CD14-positive monocyte (primary cell): ENCODE measurements at regions not wholly inside any gene's neighbourhood (a gene's known extent, or its start where the extent isn't known, plus 50 kb on each side); places are given as distances from the start of the nearest gene placed in this dataset.
A peak's percentile ranks its signal among the peaks of the same experiment; 100 is the strongest.

Experiments
- DNase-seq, 3 donors: peaks; one replicate each; pipeline ENCODE4 v3.0.0-alpha.2; 2011 to 2022
- H2AFZ ChIP-seq: 2 replicates; pipeline ENCODE4 v1.6.0; 2012; ENCODE audit warnings: mild to moderate bottlenecking, low read depth, low read length, inconsistent platforms; ENCODE audit not compliant: insufficient read depth, poor library complexity, severe bottlenecking
- H3K27ac ChIP-seq, 2 donors: 1 replicate in 1 of 2; 2 replicates in 1 of 2; pipeline ENCODE4 v1.5.1; 2012 to 2013; ENCODE audit warnings: low read length in 2 of 2, control low read depth in 1 of 2, inconsistent platforms in 1 of 2, low read depth in 1 of 2, mild to moderate bottlenecking in 1 of 2
- H3K27me3 ChIP-seq, 2 donors: one replicate each; pipeline versions ENCODE4 v1.6.0 to v1.6.1; 2011 to 2013; ENCODE audit warnings: low read length in 2 of 2; ENCODE audit not compliant: control insufficient read depth in 2 of 2, insufficient read depth in 2 of 2
- H3K36me3 ChIP-seq, 2 donors: replicated peaks in 1 of 2; 1 replicate in 1 of 2; 2 replicates in 1 of 2; pipeline versions ENCODE4 v1.5.1 to v1.6.1; 2012 to 2013; ENCODE audit warnings: low read length in 2 of 2, control low read depth in 1 of 2, inconsistent platforms in 1 of 2, mild to moderate bottlenecking in 1 of 2; ENCODE audit not compliant: insufficient read depth in 2 of 2, control insufficient read depth in 1 of 2
- H3K4me1 ChIP-seq, 2 donors: 1 replicate in 1 of 2; 2 replicates in 1 of 2; pipeline versions ENCODE4 v1.5.1 to v1.6.1; 2012 to 2013; ENCODE audit warnings: low read length in 2 of 2, control low read depth in 1 of 2, inconsistent platforms in 1 of 2, mild to moderate bottlenecking in 1 of 2, moderate library complexity in 1 of 2; ENCODE audit not compliant: insufficient read depth in 2 of 2, control insufficient read depth in 1 of 2
- H3K4me2 ChIP-seq: replicated peaks from 2 replicates; pipeline ENCODE3; 2012; ENCODE audit warnings: low read length, moderate library complexity, mild to moderate bottlenecking; ENCODE audit not compliant: poor library complexity, severe bottlenecking; ENCODE audit errors: extremely low read depth
- H3K4me3 ChIP-seq, 3 experiments: fragments of 200-600 bp in 1 of 3; sonication (generic) in 1 of 3; replicated peaks in 1 of 3; 1 replicate in 2 of 3; 2 replicates in 1 of 3; pipeline ENCODE4 v1.5.1; 2011 to 2013; ENCODE audit warnings: low read length in 3 of 3, mild to moderate bottlenecking in 3 of 3, control low read depth in 2 of 3, low read depth in 2 of 3, inconsistent platforms in 1 of 3, moderate library complexity in 1 of 3
- H3K79me2 ChIP-seq: 2 replicates; pipeline ENCODE4 v1.6.0; 2012; ENCODE audit warnings: mild to moderate bottlenecking, control low read depth, inconsistent platforms, low read length, moderate library complexity; ENCODE audit not compliant: insufficient read depth
- H3K9ac ChIP-seq: 2 replicates; pipeline ENCODE4 v1.6.0; 2017; ENCODE audit warnings: low read length, mild to moderate bottlenecking; ENCODE audit not compliant: insufficient read depth, poor library complexity, severe bottlenecking
- H3K9me3 ChIP-seq, 2 donors: replicated peaks in 1 of 2; 1 replicate in 1 of 2; 2 replicates in 1 of 2; pipeline versions ENCODE4 v1.5.1 to v1.6.1; 2012 to 2013; ENCODE audit warnings: low read length in 2 of 2, control low read depth in 1 of 2; ENCODE audit not compliant: control insufficient read depth in 1 of 2, insufficient read depth in 1 of 2
- H4K20me1 ChIP-seq: 2 replicates; pipeline ENCODE4 v1.6.0; 2012; ENCODE audit warnings: mild to moderate bottlenecking, low read length, control low read depth, moderate library complexity; ENCODE audit not compliant: insufficient read depth
- H3K27ac Mint-ChIP-seq, 7 donors: one replicate each; pipeline ENCODE4 v1.8.0; 2020; ENCODE audit warnings: mild to moderate bottlenecking in 7 of 7, mixed read lengths in 7 of 7, moderate library complexity in 6 of 7, inconsistent platforms in 2 of 7
- H3K27me3 Mint-ChIP-seq, 3 donors: one replicate each; pipeline ENCODE4 v1.8.0; 2021 to 2022; ENCODE audit warnings: low read depth in 3 of 3, mild to moderate bottlenecking in 3 of 3, mixed read lengths in 3 of 3, moderate library complexity in 3 of 3, inconsistent platforms in 1 of 3
- H3K36me3 Mint-ChIP-seq, 2 donors: one replicate each; pipeline ENCODE4 v1.8.0; 2020; ENCODE audit warnings: mixed read lengths in 2 of 2, inconsistent platforms in 1 of 2, mild to moderate bottlenecking in 1 of 2
- H3K4me1 Mint-ChIP-seq: one replicate; pipeline ENCODE4 v1.8.0; 2020; ENCODE audit warnings: mild to moderate bottlenecking, mixed read lengths
- H3K4me3 Mint-ChIP-seq, 2 donors: one replicate each; pipeline ENCODE4 v1.8.0; 2020; ENCODE audit warnings: mild to moderate bottlenecking in 2 of 2, mixed read lengths in 2 of 2, moderate library complexity in 1 of 2
- H3K9me3 Mint-ChIP-seq, 7 donors: one replicate each; pipeline ENCODE4 v1.8.0; 2020 to 2022; ENCODE audit warnings: mixed read lengths in 7 of 7, mild to moderate bottlenecking in 6 of 7, moderate library complexity in 6 of 7, inconsistent platforms in 2 of 7
- WGBS: methylation state at CpG from one replicate; pipeline ENCODE4 v1.1.5; 2013; ENCODE audit warnings: missing lambda C conversion rate; ENCODE audit not compliant: insufficient coverage; 5-methylcytosine and 5-hydroxymethylcytosine counted together
- intact Hi-C, 2 donors: fragments of 100-400 bp; cut with micrococcal nuclease; formaldehyde crosslinking; loops; one replicate each; pipeline versions ENCODE4 v1.15.0 to v1.15.1; 2023
- TF ChIP-seq, protein P1 (sequence below): fragments of 200-600 bp; IDR thresholded peaks from one replicate; pipeline ENCODE4 v1.8.0; 2022; ENCODE audit warnings: antibody characterized with exemption, mild to moderate bottlenecking

DNA sequence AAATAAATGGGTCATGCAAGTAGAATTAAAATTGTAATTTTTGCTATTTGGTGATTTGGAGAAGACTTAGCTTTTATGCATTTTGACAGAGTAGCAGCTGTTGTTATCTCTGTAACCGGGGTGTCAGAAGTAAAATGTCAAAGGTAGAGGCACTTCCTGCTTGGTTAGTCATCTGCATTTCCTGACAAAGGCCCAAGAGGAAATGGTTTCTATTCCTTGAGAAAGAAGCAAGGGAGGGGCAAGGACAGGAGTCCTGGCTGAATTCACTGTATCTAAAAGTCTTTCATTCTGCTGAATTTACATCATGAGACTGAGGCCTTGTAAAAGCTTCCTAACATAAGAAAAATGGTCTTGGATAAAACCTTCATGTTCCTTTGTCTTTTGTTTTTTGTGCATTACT lies 550.9 kb upstream of the BOD1L1 start:
- peak overlapping the region in 1 of 2 donors; percentile 43 for H3K27ac ChIP-seq
- 0% methylated on average over 1 of the region's 1 CpG for WGBS
- peaks cover 0 to 2% (median 0%) of the 10 kb centered on the region in 3 donors for H3K27me3 Mint-ChIP-seq
- no peaks in the 10 kb centered on the region for H3K27me3 ChIP-seq
- H3K9ac ChIP-seq = no peak overlapping the region
- H3K4me1 Mint-ChIP-seq = peaks cover 20% of the 10 kb centered on the region
- intact Hi-C loops = loop anchor here in 1 of 2 donors (10.0 kb wide), 1 partner anchor 54 kb away; no protein-coding TSS in a partner anchor
- no peaks in the 10 kb centered on the region for H3K9me3 ChIP-seq
- peak overlapping the region; percentile 41 for H3K4me2 ChIP-seq
- peaks cover 19 to 20% of the 10 kb centered on the region in 2 donors for H3K4me1 ChIP-seq
- peaks cover 0 to 4% of the 10 kb centered on the region in 2 donors for H3K36me3 Mint-ChIP-seq
- peak; percentile 33 to 67 (median 64) for DNase-seq
- no peaks in the 10 kb centered on the region for H3K36me3 ChIP-seq
- TF ChIP-seq, protein P1, sequence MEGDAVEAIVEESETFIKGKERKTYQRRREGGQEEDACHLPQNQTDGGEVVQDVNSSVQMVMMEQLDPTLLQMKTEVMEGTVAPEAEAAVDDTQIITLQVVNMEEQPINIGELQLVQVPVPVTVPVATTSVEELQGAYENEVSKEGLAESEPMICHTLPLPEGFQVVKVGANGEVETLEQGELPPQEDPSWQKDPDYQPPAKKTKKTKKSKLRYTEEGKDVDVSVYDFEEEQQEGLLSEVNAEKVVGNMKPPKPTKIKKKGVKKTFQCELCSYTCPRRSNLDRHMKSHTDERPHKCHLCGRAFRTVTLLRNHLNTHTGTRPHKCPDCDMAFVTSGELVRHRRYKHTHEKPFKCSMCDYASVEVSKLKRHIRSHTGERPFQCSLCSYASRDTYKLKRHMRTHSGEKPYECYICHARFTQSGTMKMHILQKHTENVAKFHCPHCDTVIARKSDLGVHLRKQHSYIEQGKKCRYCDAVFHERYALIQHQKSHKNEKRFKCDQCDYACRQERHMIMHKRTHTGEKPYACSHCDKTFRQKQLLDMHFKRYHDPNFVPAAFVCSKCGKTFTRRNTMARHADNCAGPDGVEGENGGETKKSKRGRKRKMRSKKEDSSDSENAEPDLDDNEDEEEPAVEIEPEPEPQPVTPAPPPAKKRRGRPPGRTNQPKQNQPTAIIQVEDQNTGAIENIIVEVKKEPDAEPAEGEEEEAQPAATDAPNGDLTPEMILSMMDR = no peak
- H3K4me3 ChIP-seq = peak overlapping the region in 1 of 3 experiments; percentile 30
- peak overlapping the region in 1 of 2 donors; percentile 16 for H3K4me3 Mint-ChIP-seq
- no peaks in the 10 kb centered on the region for H3K79me2 ChIP-seq
- H3K9me3 Mint-ChIP-seq = peaks cover 0 to 6% (median 0%) of the 10 kb centered on the region in 7 donors
- H2AFZ ChIP-seq = no peak overlapping the region
- H3K27ac Mint-ChIP-seq = peak overlapping the region in 5 of 7 donors; percentile 11 to 48 (median 25)
- H4K20me1 ChIP-seq = no peaks in the 10 kb centered on the region

DNA sequence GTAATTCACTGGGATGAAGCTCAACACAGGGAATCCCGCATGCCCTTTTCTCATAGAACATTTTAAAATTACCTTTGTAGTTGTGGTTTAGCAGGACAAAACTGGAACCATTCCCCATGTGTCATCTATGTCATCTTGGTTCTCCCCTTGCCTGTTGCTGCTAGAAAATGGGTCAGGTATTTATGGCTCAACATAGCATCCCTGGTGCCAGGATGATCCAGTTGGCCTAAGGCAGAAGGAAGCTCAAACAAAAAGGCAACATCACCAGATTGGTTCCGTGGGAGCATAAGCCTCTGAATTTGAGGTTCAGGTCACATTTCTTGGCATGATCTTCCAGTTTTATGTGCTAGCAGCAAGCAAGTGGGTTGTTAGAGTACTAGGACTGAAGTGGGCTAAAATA lies 552.6 kb upstream of the BOD1L1 start:
- Mint-ChIP-seq H3K4me1 (peaks cover 25% of the 10 kb centered on the region), H3K36me3 (peaks cover 0 to 4% of the 10 kb centered on the region in 2 donors), H3K4me3 (no peak overlapping the region), H3K27ac (no peak overlapping the region), H3K9me3 (peaks cover 0 to 5% (median 0%) of the 10 kb centered on the region in 7 donors), H3K27me3 (peaks cover 0 to 5% (median 0%) of the 10 kb centered on the region in 3 donors)
- Histone ChIP-seq H3K79me2 (no peaks in the 10 kb centered on the region), H4K20me1 (no peaks in the 10 kb centered on the region), H3K27ac (no peak overlapping the region), H3K4me2 (no peak overlapping the region), H3K27me3 (no peaks in the 10 kb centered on the region), H3K9ac (no peak overlapping the region), H3K4me3 (no peak overlapping the region), H3K4me1 (peaks cover 19 to 20% of the 10 kb centered on the region in 2 donors), H3K9me3 (no peaks in the 10 kb centered on the region), H3K36me3 (no peaks in the 10 kb centered on the region), H2AFZ (no peak overlapping the region)
- intact Hi-C loops = no loop called here
- DNase-seq = no peak
- no CpG with 5 or more reads among the region's 2 CpGs for WGBS
- TF ChIP-seq, protein P1 = no peak
